HG02852 (cell line): ENCODE measurements at regions not wholly inside any gene's neighbourhood (a gene's known extent, or its start where the extent isn't known, plus 50 kb on each side); places are given as distances from the start of the nearest gene placed in this dataset.

Experiments
- ATAC-seq: cut with Tn5 transposase; IDR thresholded peaks from one replicate; pipeline ENCODE4 v1.9.1; 2021; ENCODE audit warnings: mild to moderate bottlenecking, moderate library complexity; ENCODE audit not compliant: unreplicated experiment

- no peak for ATAC-seq
Measured at GRCh38 chr1:209429611-209430010, 153.9 kb upstream of the CAMK1G start.

- no peak for ATAC-seq
Measured at GRCh38 chr1:209430107-209430506, 153.4 kb upstream of the CAMK1G start.

- ATAC-seq: no peak
Measured at GRCh38 chr1:209430821-209431259, 152.7 kb upstream of the CAMK1G start.

GRCh38 chr1:209431402-209431801, 152.1 kb upstream of the CAMK1G start:
- no peak for ATAC-seq

GRCh38 chr1:209431813-209432442, 151.6 kb upstream of the CAMK1G start:
- no peak for ATAC-seq

GRCh38 chr1:209432443-209432825, 151.1 kb upstream of the CAMK1G start:
- ATAC-seq: no peak

GRCh38 chr1:209433649-209434031, 149.9 kb upstream of the CAMK1G start:
- no peak for ATAC-seq

GRCh38 chr1:209434066-209434465, 149.4 kb upstream of the CAMK1G start:
- no peak for ATAC-seq

GRCh38 chr1:209434631-209435217, 148.8 kb upstream of the CAMK1G start:
- no peak for ATAC-seq

- ATAC-seq: peak; percentile 80
Measured at GRCh38 chr1:209435654-209436566, 147.6 kb upstream of the CAMK1G start.

- no peak for ATAC-seq
Measured at GRCh38 chr1:209439828-209440227, 143.7 kb upstream of the CAMK1G start.

GRCh38 chr1:209443361-209443931, 140.1 kb upstream of the CAMK1G start:
- no peak for ATAC-seq

- no peak for ATAC-seq
Measured at GRCh38 chr1:209443975-209444651, 139.4 kb upstream of the CAMK1G start.

- no peak for ATAC-seq
Measured at GRCh38 chr1:209444961-209445360, 138.6 kb upstream of the CAMK1G start.

GRCh38 chr1:209445576-209445975, 137.9 kb upstream of the CAMK1G start:
- no peak for ATAC-seq

GRCh38 chr1:209446356-209446755, 137.2 kb upstream of the CAMK1G start:
- ATAC-seq: no peak

GRCh38 chr1:209454340-209454994, 129.0 kb upstream of the CAMK1G start:
- ATAC-seq: no peak

GRCh38 chr1:209455145-209455544, 128.4 kb upstream of the CAMK1G start:
- no peak for ATAC-seq

GRCh38 chr1:209455661-209456358, 127.7 kb upstream of the CAMK1G start:
- no peak for ATAC-seq

- no peak for ATAC-seq
Measured at GRCh38 chr1:209456878-209457277, 126.6 kb upstream of the CAMK1G start.
